T-cell (primary cell): ENCODE measurements at regions not wholly inside any gene's neighbourhood (a gene's known extent, or its start where the extent isn't known, plus 50 kb on each side); places are given as distances from the start of the nearest gene placed in this dataset.

ENCODE experiments used
- ATAC-seq, 4 experiments: fragments of 200-7000 bp in 3 of 4; fragments of 150-1000 bp in 1 of 4; cut with Tn5 transposase; replicated peaks in 1 of 4; 1 replicate in 3 of 4; 2 replicates in 1 of 4; pipeline ENCODE4 v1.10.0; 2021; ENCODE audit warnings: moderate library complexity in 3 of 4, mild to moderate bottlenecking in 2 of 4, moderate number of reproducible peaks in 1 of 4
- CTCF ChIA-PET, 2 donors: fragments of 300-600 bp; sonication (Branson Sonifier 250); formaldehyde crosslinking; loops; one replicate each; lab custom pipeline; 2022; ENCODE audit warnings: antibody characterized with exemption in 2 of 2; lab: Charles Lee
- POLR2A ChIA-PET, 2 donors: fragments of 300-600 bp; sonication (Branson Sonifier 250); formaldehyde crosslinking; loops; one replicate each; lab custom pipeline; 2022; ENCODE audit warnings: antibody characterized with exemption in 2 of 2; lab: Charles Lee
- DNase-seq, 35 experiments: peaks; one replicate each; pipeline versions ENCODE4 v3.0.0 to v3.0.0-alpha.2; 2013 to 2023
- H3K27ac ChIP-seq: one replicate; pipeline ENCODE4 v1.5.1; 2013; ENCODE audit warnings: low read length
- H3K27me3 ChIP-seq, 2 experiments: replicated peaks in 1 of 2; 1 replicate in 1 of 2; 2 replicates in 1 of 2; pipeline versions ENCODE4 v1.6.1 to v1.7.0; 2013; ENCODE audit warnings: low read length in 1 of 2, mixed read lengths in 1 of 2; ENCODE audit not compliant: control insufficient read depth in 2 of 2, insufficient read depth in 2 of 2; ENCODE audit errors: extremely low read depth in 1 of 2
- H3K36me3 ChIP-seq, 2 donors: 1 replicate in 1 of 2; 2 replicates in 1 of 2; pipeline versions ENCODE4 v1.6.1 to v1.7.0; 2013; ENCODE audit warnings: low read length in 1 of 2; ENCODE audit not compliant: control insufficient read depth in 2 of 2, insufficient read depth in 1 of 2; ENCODE audit errors: extremely low read depth in 1 of 2
- H3K4me1 ChIP-seq, 2 experiments: 1 replicate in 1 of 2; 2 replicates in 1 of 2; pipeline versions ENCODE4 v1.6.1 to v1.7.0; 2013; ENCODE audit warnings: low read length in 2 of 2, mixed read lengths in 1 of 2; ENCODE audit not compliant: insufficient read depth in 2 of 2, control insufficient read depth in 1 of 2; ENCODE audit errors: extremely low read depth in 1 of 2
- H3K4me3 ChIP-seq, 2 donors: 1 replicate in 1 of 2; 2 replicates in 1 of 2; pipeline versions ENCODE4 v1.5.1 to v1.7.0; 2013; ENCODE audit warnings: mild to moderate bottlenecking in 2 of 2, low read length in 1 of 2, moderate library complexity in 1 of 2; ENCODE audit not compliant: control insufficient read depth in 1 of 2; ENCODE audit errors: extremely low read depth in 1 of 2
- H3K9me3 ChIP-seq: 2 replicates; pipeline ENCODE4 v1.7.0; 2013
- H3K27ac Mint-ChIP-seq, 2 donors: one replicate each; pipeline ENCODE4 v1.8.0; 2020 to 2021; ENCODE audit warnings: mild to moderate bottlenecking in 2 of 2, mixed read lengths in 2 of 2
- H3K27me3 Mint-ChIP-seq, 2 donors: one replicate each; pipeline ENCODE4 v1.8.0; 2021 to 2022; ENCODE audit warnings: mixed read lengths in 2 of 2
- H3K36me3 Mint-ChIP-seq: one replicate; pipeline ENCODE4 v1.8.0; 2021; ENCODE audit warnings: mixed read lengths
- H3K4me1 Mint-ChIP-seq, 3 donors: one replicate each; pipeline ENCODE4 v1.8.0; 2020 to 2022; ENCODE audit warnings: mixed read lengths in 3 of 3, mild to moderate bottlenecking in 1 of 3
- H3K4me3 Mint-ChIP-seq, 3 donors: one replicate each; pipeline ENCODE4 v1.8.0; 2020 to 2022; ENCODE audit warnings: mild to moderate bottlenecking in 3 of 3, mixed read lengths in 3 of 3, moderate library complexity in 3 of 3
- H3K9me3 Mint-ChIP-seq, 3 donors: one replicate each; pipeline ENCODE4 v1.8.0; 2020 to 2022; ENCODE audit warnings: mixed read lengths in 3 of 3
- WGBS: methylation state at CpG from one replicate; pipeline ENCODE4 v1.1.5; 2013; ENCODE audit warnings: missing lambda C conversion rate; ENCODE audit not compliant: insufficient coverage; 5-methylcytosine and 5-hydroxymethylcytosine counted together

DNA sequence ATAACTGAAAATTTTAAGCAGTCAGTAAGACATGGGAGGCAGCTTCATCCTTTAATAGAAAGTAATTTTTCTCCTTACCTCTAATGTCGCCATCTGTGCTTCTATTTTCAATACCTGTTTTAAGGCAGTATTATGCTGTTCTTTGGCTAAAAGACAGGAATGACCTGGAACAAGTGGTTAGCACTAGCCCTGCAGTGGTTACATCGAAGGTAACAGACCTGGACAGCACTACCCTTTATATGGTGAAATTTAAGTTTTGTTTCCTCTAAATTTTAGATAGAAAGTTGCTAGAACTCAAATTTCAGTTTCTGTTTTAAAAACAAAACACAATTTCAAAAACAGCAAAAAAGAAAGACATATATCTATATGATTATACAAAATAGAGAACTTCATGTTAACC is 534.1 kb upstream of the CDH6 start:
- H3K4me1 ChIP-seq: no peaks in the 10 kb centered on the region
- no CpG with 5 or more reads among the region's 2 CpGs for WGBS
- peaks cover 2% of the 10 kb centered on the region for H3K9me3 ChIP-seq
- POLR2A ChIA-PET: no interaction called here
- Mint-ChIP-seq H3K36me3 (no peaks in the 10 kb centered on the region), H3K4me3 (no peak overlapping the region), H3K4me1 (no peaks in the 10 kb centered on the region), H3K27me3 (no peaks in the 10 kb centered on the region), H3K27ac (no peak overlapping the region), H3K9me3 (peaks cover 5 to 31% (median 28%) of the 10 kb centered on the region in 3 donors)
- H3K27me3 ChIP-seq: no peaks in the 10 kb centered on the region
- CTCF ChIA-PET: no interaction called here
- no peak overlapping the region for H3K27ac ChIP-seq
- ATAC-seq: no peak
- no peak overlapping the region for H3K4me3 ChIP-seq
- no peaks in the 10 kb centered on the region for H3K36me3 ChIP-seq
- no peak for DNase-seq

DNA sequence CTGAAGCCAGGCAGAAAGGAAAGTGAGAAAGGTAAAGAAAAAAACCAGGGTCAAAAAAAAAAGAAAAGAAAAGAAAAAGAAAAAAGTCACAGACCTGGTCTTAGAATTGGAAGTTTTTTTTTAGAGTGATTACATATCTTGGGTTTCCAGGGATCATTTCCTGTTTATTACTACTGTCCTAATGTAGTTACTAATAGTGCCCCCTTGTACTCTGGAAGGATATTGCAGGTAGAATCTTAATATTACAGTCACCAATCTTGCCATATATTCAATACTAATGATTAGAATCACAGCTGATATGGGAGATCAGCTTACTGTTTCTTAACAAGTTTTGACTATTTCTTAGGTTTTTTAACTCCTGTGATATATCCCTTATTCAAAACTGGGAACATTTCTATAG is 543.2 kb upstream of the CDH6 start:
- Mint-ChIP-seq H3K4me3 (no peak overlapping the region), H3K9me3 (peaks cover 4 to 32% (median 10%) of the 10 kb centered on the region in 3 donors)
- CTCF ChIA-PET: no interaction called here

DNA sequence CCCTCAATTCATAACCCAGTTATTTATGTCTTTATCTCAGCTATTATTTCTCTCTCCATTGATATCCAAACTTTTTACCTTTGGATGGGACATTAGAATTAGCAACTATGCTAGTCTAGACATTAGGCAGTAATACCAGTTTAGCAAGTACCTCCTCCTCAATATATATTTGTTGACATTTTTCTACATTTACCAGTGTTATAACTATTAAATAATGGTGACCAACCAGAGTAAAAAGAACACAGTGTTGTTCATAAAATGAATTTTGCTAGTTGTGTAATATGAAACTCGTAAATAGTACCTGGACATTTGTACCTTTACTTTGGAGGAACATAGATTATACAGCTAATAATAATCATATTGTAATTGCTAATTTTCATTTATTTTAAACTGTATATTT is 554.6 kb upstream of the CDH6 start:
- Mint-ChIP-seq H3K9me3 (peaks cover 17 to 33% (median 21%) of the 10 kb centered on the region in 3 donors), H3K4me3 (no peak overlapping the region), H3K36me3 (no peaks in the 10 kb centered on the region), H3K27me3 (no peaks in the 10 kb centered on the region), H3K27ac (no peak overlapping the region), H3K4me1 (no peaks in the 10 kb centered on the region)
- Histone ChIP-seq H3K4me1 (no peaks in the 10 kb centered on the region), H3K4me3 (no peak overlapping the region), H3K27me3 (no peaks in the 10 kb centered on the region), H3K27ac (no peak overlapping the region), H3K9me3 (peaks cover 6% of the 10 kb centered on the region), H3K36me3 (no peaks in the 10 kb centered on the region)
- no peak for ATAC-seq
- WGBS: no CpG with 5 or more reads among the region's 1 CpG
- DNase-seq: no peak
- ChIA-PET POLR2A (interaction anchor here in 1 of 2 donors (0.6 kb wide), 1 partner anchor 518 kb away, joined by 3 read pairs; no protein-coding TSS in a partner anchor), CTCF (no interaction called here)

More for the DNA sequence above, 543.2 kb upstream of the CDH6 start:
- POLR2A ChIA-PET: no interaction called here
- Histone ChIP-seq H3K4me1 (no peaks in the 10 kb centered on the region), H3K27me3 (no peaks in the 10 kb centered on the region), H3K36me3 (no peaks in the 10 kb centered on the region), H3K27ac (no peak overlapping the region), H3K4me3 (no peak overlapping the region), H3K9me3 (peaks cover 8% of the 10 kb centered on the region)
- H3K4me1 Mint-ChIP-seq: no peaks in the 10 kb centered on the region
- no peaks in the 10 kb centered on the region for H3K36me3 Mint-ChIP-seq
- H3K27me3 Mint-ChIP-seq: no peaks in the 10 kb centered on the region
- ATAC-seq (no peak), DNase-seq (no peak)
- no peak overlapping the region for H3K27ac Mint-ChIP-seq

DNA sequence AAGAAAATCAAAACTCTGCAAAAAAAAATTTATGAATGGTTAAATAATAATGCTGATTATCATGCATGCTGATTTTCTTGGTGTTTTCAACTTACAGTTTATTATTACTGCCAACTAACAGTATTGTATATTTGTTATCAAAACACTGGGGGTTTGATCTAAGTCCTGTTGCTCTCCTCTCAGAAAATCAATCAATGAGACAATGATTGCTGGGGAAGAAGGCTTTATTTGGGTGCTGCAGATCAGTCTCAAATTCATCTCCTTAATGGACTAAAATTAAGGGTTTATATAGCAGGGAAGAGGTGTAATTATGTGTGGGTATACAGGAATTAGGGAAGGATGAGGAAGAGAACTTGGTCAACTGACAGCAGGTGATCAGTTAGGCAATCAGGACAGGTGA is 565.5 kb upstream of the CDH6 start:
- POLR2A ChIA-PET: no interaction called here
- Histone ChIP-seq H3K36me3 (no peaks in the 10 kb centered on the region), H3K27me3 (no peaks in the 10 kb centered on the region), H3K27ac (no peak overlapping the region), H3K4me3 (no peak overlapping the region), H3K4me1 (no peaks in the 10 kb centered on the region), H3K9me3 (no peaks in the 10 kb centered on the region)
- Mint-ChIP-seq H3K4me1 (no peaks in the 10 kb centered on the region), H3K9me3 (peaks cover 5 to 18% (median 15%) of the 10 kb centered on the region in 3 donors), H3K36me3 (no peaks in the 10 kb centered on the region), H3K27me3 (no peaks in the 10 kb centered on the region), H3K27ac (no peak overlapping the region), H3K4me3 (no peak overlapping the region)
- no peak for ATAC-seq
- no peak for DNase-seq
- CTCF ChIA-PET: no interaction called here

DNA sequence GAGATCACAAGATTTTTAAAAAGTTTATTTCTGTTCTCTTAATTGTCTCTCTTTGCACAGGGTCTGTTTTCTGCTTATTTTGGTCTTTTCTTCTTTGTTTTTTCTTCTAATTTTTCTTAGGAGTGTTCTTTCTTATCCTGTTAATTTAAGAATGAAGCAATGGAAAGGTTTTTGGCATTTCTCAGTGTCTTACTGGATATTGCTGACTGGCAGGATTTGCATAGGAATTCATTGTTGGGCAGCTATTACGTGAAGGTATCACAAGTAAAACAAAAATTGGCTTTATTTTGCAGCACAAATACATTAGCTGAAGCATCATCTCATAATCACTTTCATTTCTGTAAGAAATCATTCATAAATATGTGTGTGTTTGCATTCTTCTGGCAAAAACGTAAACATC is 566.9 kb upstream of the CDH6 start:
- Mint-ChIP-seq H3K27me3 (no peaks in the 10 kb centered on the region), H3K27ac (no peak overlapping the region), H3K36me3 (no peaks in the 10 kb centered on the region), H3K9me3 (peaks cover 5 to 22% (median 15%) of the 10 kb centered on the region in 3 donors), H3K4me1 (no peaks in the 10 kb centered on the region), H3K4me3 (no peak overlapping the region)
- no peaks in the 10 kb centered on the region for H3K27me3 ChIP-seq
- DNase-seq (no peak), ATAC-seq (no peak)
- no peaks in the 10 kb centered on the region for H3K4me1 ChIP-seq
- no peak overlapping the region for H3K27ac ChIP-seq
- no peaks in the 10 kb centered on the region for H3K9me3 ChIP-seq
- CTCF ChIA-PET: no interaction called here
- POLR2A ChIA-PET: no interaction called here
- WGBS: no CpG with 5 or more reads among the region's 2 CpGs
- no peak overlapping the region for H3K4me3 ChIP-seq
- no peaks in the 10 kb centered on the region for H3K36me3 ChIP-seq

DNA sequence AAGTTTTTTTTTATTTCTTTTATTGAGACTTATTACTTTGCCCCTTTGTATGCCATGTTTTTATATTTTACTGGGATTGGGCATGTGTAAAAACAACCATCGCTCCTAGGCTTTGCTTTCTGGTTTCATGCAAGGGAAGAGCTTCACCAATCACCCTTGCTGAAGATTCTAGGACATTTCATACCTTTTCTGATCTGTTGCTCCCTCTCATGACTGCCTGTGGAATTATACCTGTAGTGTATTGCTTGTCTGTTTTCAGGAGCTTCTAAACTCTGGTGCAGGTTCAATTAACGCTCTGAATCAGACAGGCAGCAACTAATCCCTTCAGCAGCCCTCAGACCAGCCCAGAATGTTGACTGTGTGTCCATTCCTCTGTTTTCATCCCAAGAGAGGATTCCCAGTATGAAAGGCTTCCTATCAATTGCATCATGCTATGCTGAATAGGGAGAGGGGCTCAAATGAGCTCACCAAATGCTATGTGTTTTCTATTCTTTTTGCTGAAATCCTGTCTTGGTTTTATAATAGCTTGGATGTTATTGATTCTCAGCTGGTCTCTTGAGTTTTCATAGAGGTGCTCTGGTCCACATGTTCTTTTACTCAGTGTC is 572.9 kb upstream of the CDH6 start:
- Histone ChIP-seq H3K27ac (no peak overlapping the region), H3K27me3 (no peaks in the 10 kb centered on the region), H3K9me3 (no peaks in the 10 kb centered on the region), H3K4me1 (no peaks in the 10 kb centered on the region), H3K4me3 (no peak overlapping the region), H3K36me3 (no peaks in the 10 kb centered on the region)
- DNase-seq (no peak), ATAC-seq (no peak)
- WGBS: no CpG with 5 or more reads among the region's 2 CpGs
- ChIA-PET CTCF (no interaction called here), POLR2A (no interaction called here)
- H3K27me3 Mint-ChIP-seq: no peaks in the 10 kb centered on the region
- no peak overlapping the region for H3K27ac Mint-ChIP-seq
- H3K4me3 Mint-ChIP-seq: no peak overlapping the region
- no peaks in the 10 kb centered on the region for H3K4me1 Mint-ChIP-seq
- H3K36me3 Mint-ChIP-seq: no peaks in the 10 kb centered on the region
- peaks cover 22 to 35% (median 30%) of the 10 kb centered on the region in 3 donors for H3K9me3 Mint-ChIP-seq

DNA sequence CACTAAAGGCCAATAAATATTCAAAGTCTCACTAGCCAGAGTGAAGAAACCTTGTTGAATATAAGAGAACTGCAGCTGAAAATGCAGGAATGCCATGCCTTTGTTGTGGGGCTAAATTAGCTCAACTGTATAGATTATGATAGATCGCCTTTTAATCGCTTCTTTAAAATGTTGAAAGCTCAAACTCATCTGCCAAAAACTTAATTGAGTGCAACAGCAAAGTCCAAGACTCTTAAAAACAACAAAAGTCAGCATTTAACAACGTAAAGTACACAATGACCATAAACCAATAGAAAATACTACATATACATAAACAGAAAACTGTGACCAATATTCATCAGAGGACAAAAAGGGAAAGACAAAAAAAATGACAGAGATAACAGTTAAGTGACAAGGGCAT is 585.0 kb upstream of the CDH6 start:
- ChIA-PET CTCF (no interaction called here), POLR2A (no interaction called here)
- H3K27me3 Mint-ChIP-seq: no peaks in the 10 kb centered on the region
- Histone ChIP-seq H3K4me3 (no peak overlapping the region), H3K27me3 (no peaks in the 10 kb centered on the region), H3K9me3 (no peaks in the 10 kb centered on the region), H3K27ac (no peak overlapping the region), H3K4me1 (no peaks in the 10 kb centered on the region), H3K36me3 (no peaks in the 10 kb centered on the region)
- WGBS: no CpG with 5 or more reads among the region's 3 CpGs
- ATAC-seq (no peak), DNase-seq (no peak)
- peaks cover 5 to 15% (median 14%) of the 10 kb centered on the region in 3 donors for H3K9me3 Mint-ChIP-seq
- H3K36me3 Mint-ChIP-seq: no peaks in the 10 kb centered on the region
- H3K27ac Mint-ChIP-seq: no peak overlapping the region
- no peak overlapping the region for H3K4me3 Mint-ChIP-seq
- H3K4me1 Mint-ChIP-seq: no peaks in the 10 kb centered on the region
